Neural cell (in vitro differentiated cells): ENCODE measurements at regions not wholly inside any gene's neighbourhood (a gene's known extent, or its start where the extent isn't known, plus 50 kb on each side); places are given as distances from the start of the nearest gene placed in this dataset.

Experiments
- H2AFZ ChIP-seq: fragments of 200-600, 300-800 bp; sonication (generic), shearing (Covaris generic); 2 replicates; pipeline ENCODE4 v1.6.0; 2014; ENCODE audit warnings: low read depth, mild to moderate bottlenecking, antibody characterized with exemption, low read length, moderate library complexity
- H3F3A ChIP-seq: fragments of 200-600 bp; shearing (Covaris generic); 2 replicates; pipeline ENCODE4 v1.6.1; 2016; ENCODE audit warnings: mild to moderate bottlenecking, moderate library complexity, mixed read lengths, antibody characterized with exemption, low read length; ENCODE audit not compliant: insufficient read depth, poor library complexity, severe bottlenecking
- H3K27ac ChIP-seq: fragments of 200-600, 300-800 bp; sonication (generic), shearing (Covaris generic); 2 replicates; pipeline ENCODE4 v1.5.1; 2014; ENCODE audit warnings: mild to moderate bottlenecking, low read length, moderate library complexity
- H3K27me3 ChIP-seq: fragments of 300-800, 200-600 bp; sonication (generic), shearing (Covaris generic); 2 replicates; pipeline ENCODE4 v1.6.0; 2014; ENCODE audit warnings: mild to moderate bottlenecking, low read depth, low read length, moderate library complexity; ENCODE audit not compliant: insufficient read depth
- H3K36me3 ChIP-seq: fragments of 300-800, 200-600 bp; sonication (generic), shearing (Covaris generic); 2 replicates; pipeline ENCODE4 v1.5.1; 2014; ENCODE audit warnings: mild to moderate bottlenecking, antibody characterized with exemption, low read length, moderate library complexity; ENCODE audit not compliant: insufficient read depth
- H3K4me2 ChIP-seq: fragments of 300-800, 200-600 bp; sonication (generic), shearing (Covaris generic); 2 replicates; pipeline ENCODE4 v1.6.0; 2014; ENCODE audit warnings: mild to moderate bottlenecking, low read length
- H3K4me3 ChIP-seq: fragments of 300-800, 200-600 bp; sonication (generic), shearing (Covaris generic); 2 replicates; pipeline ENCODE4 v1.5.1; 2014; ENCODE audit warnings: mild to moderate bottlenecking, low read length, moderate library complexity
- H3K79me2 ChIP-seq: fragments of 200-600 bp; shearing (Covaris generic); replicated peaks from 2 replicates; pipeline ENCODE4 v1.6.0; 2014; ENCODE audit warnings: mild to moderate bottlenecking, low read length, moderate library complexity; ENCODE audit not compliant: insufficient read depth
- H3K9ac ChIP-seq: fragments of 300-800, 200-600 bp; sonication (generic), shearing (Covaris generic); 2 replicates; pipeline ENCODE4 v1.6.1; 2016; ENCODE audit warnings: mild to moderate bottlenecking, low read length, mixed read lengths
- H3K9me2 ChIP-seq: fragments of 200-600 bp; shearing (Covaris generic); 2 replicates; pipeline ENCODE4 v1.6.1; 2016; ENCODE audit warnings: mild to moderate bottlenecking, low read length, mixed read lengths; ENCODE audit not compliant: insufficient read depth
- H3K9me3 ChIP-seq: fragments of 200-600, 300-800 bp; sonication (generic), shearing (Covaris generic); 2 replicates; pipeline ENCODE4 v1.6.1; 2016; ENCODE audit warnings: mild to moderate bottlenecking, mixed run types, low read length, moderate library complexity, mixed read lengths
- H4K20me1 ChIP-seq: fragments of 200-600 bp; shearing (Covaris generic); 2 replicates; pipeline ENCODE4 v1.6.1; 2016; ENCODE audit warnings: mild to moderate bottlenecking, mixed run types; ENCODE audit not compliant: insufficient read depth
- CTCF ChIP-seq: fragments of 450-650 bp; IDR thresholded peaks from 2 replicates; pipeline ENCODE4 v1.5.1; 2014; ENCODE audit warnings: antibody characterized with exemption, mild to moderate bottlenecking, moderate library complexity; ENCODE audit not compliant: poor library complexity, severe bottlenecking
- EP300 ChIP-seq: fragments of 450-650 bp; conservative IDR thresholded peaks from 2 replicates; pipeline ENCODE4 v1.6.1; 2014; ENCODE audit warnings: antibody characterized with exemption, mild to moderate bottlenecking, moderate library complexity; ENCODE audit not compliant: poor library complexity, severe bottlenecking
- EZH2 ChIP-seq: fragments of 200-600, 300-800 bp; shearing (Covaris generic), sonication (generic); IDR thresholded peaks from 2 replicates; pipeline ENCODE4 v1.6.1; 2014; ENCODE audit warnings: antibody characterized with exemption, low read length, borderline replicate concordance, mild to moderate bottlenecking; ENCODE audit not compliant: insufficient read depth, poor library complexity, severe bottlenecking
- MXI1 ChIP-seq: fragments of 450-650 bp; conservative IDR thresholded peaks from 2 replicates; pipeline ENCODE4 v1.6.1; 2014; ENCODE audit warnings: antibody characterized with exemption, mild to moderate bottlenecking; ENCODE audit not compliant: poor library complexity, severe bottlenecking
- POLR2AphosphoS5 ChIP-seq: IDR thresholded peaks from 2 replicates; pipeline ENCODE4 v1.6.1; 2012
- RAD21 ChIP-seq: fragments of 450-650 bp; conservative IDR thresholded peaks from 2 replicates; pipeline ENCODE4 v1.6.1; 2014; ENCODE audit warnings: antibody characterized with exemption, mild to moderate bottlenecking, moderate library complexity
- REST ChIP-seq: IDR thresholded peaks from 2 replicates; pipeline ENCODE4 v1.6.1; 2012; ENCODE audit warnings: borderline replicate concordance
- SMC3 ChIP-seq: fragments of 450-650 bp; conservative IDR thresholded peaks from 2 replicates; pipeline ENCODE4 v1.6.1; 2014; ENCODE audit warnings: antibody characterized with exemption, mild to moderate bottlenecking, moderate library complexity; ENCODE audit not compliant: poor library complexity
- TAF1 ChIP-seq: IDR thresholded peaks from 2 replicates; pipeline ENCODE4 v1.6.1; 2012; ENCODE audit warnings: low read depth

DNA sequence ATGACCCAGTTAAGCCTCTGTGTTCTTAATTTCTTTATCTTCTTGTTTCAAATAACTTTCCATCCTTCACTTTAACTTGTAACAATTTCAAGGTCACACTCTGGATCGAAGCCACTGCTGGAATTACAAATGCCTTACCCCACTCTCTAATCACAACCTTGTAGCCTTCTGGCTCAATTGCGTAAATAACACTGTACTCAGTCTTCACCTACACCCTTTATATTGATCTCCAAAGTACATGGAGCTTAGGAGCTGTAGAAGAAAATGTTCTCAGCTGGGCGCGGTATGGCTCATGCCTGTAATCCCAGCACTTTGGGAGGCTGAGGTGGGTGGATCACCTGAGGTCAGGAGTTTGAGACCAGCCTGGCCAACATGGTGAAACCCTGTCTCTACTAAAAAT, 164.3 kb upstream of the NPSR1 start:
- no peak for TF ChIP-seq REST
- TF ChIP-seq MXI1: no peak
- no peak for TF ChIP-seq TAF1
- TF ChIP-seq RAD21: no peak
- TF ChIP-seq SMC3: no peak
- no peak for TF ChIP-seq EP300
- no peak for TF ChIP-seq POLR2AphosphoS5
- TF ChIP-seq CTCF: no peak
- no peak for TF ChIP-seq EZH2
- H3K9me2 ChIP-seq: no peaks in the 10 kb centered on the region
- H3K9ac ChIP-seq: no peak overlapping the region
- no peaks in the 10 kb centered on the region for H3K9me3 ChIP-seq
- no peak overlapping the region for H3K4me3 ChIP-seq
- no peaks in the 10 kb centered on the region for H3K36me3 ChIP-seq
- H2AFZ ChIP-seq: no peak overlapping the region
- H4K20me1 ChIP-seq: no peaks in the 10 kb centered on the region
- H3K4me2 ChIP-seq: no peak overlapping the region
- no peak overlapping the region for H3K27ac ChIP-seq
- no peaks in the 10 kb centered on the region for H3K79me2 ChIP-seq
- H3K27me3 ChIP-seq: no peaks in the 10 kb centered on the region
- no peaks in the 10 kb centered on the region for H3F3A ChIP-seq

DNA sequence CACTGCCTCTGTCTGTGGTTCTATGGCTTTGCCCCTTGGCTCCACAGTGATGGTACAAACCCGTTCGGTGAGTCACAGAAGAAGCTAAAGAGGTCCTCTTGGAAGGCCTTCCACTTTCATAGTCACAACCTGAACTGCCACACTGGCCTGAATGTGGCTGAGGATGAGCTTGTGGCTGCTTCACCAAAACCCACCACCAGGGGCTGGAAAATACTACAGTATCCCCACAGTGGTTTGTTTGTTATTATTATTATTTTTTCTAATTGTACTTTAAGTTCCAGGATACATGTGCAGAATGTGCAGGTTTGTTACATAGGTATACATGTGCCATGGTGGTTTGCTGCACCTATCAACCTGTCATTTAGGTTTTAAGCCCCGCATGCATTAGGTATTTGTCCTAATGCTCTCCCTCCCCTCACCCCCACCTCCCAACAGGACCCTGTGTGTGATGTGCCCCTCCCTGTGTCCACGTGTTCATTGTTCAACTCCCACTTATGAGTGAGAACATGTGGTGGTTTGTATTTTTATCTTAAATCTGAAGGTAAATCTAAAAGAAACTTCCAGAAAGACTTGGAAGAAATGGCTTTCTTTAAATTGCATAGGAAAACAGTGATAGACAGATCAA, 160.8 kb upstream of the NPSR1 start:
- H3F3A ChIP-seq: no peaks in the 10 kb centered on the region
- no peak overlapping the region for H3K4me3 ChIP-seq
- no peaks in the 10 kb centered on the region for H4K20me1 ChIP-seq
- H3K9me2 ChIP-seq: no peaks in the 10 kb centered on the region
- H3K9ac ChIP-seq: no peak overlapping the region
- no peaks in the 10 kb centered on the region for H3K9me3 ChIP-seq
- TF ChIP-seq TAF1 (no peak), CTCF (no peak), MXI1 (no peak), EP300 (no peak), RAD21 (no peak), REST (no peak), POLR2AphosphoS5 (no peak), EZH2 (no peak), SMC3 (no peak)
- no peaks in the 10 kb centered on the region for H3K79me2 ChIP-seq
- H3K36me3 ChIP-seq: no peaks in the 10 kb centered on the region
- H3K27me3 ChIP-seq: no peaks in the 10 kb centered on the region
- H3K4me2 ChIP-seq: no peak overlapping the region
- H3K27ac ChIP-seq: no peak overlapping the region
- no peak overlapping the region for H2AFZ ChIP-seq
